Endothelial cell of umbilical vein (primary cell): ENCODE measurements at regions not wholly inside any gene's neighbourhood (a gene's known extent, or its start where the extent isn't known, plus 50 kb on each side); places are given as distances from the start of the nearest gene placed in this dataset.

ENCODE experiments used
- EZH2 ChIP-seq: IDR thresholded peaks from 2 replicates; pipeline ENCODE4 v1.6.1; 2012; ENCODE audit warnings: borderline replicate concordance, low read depth, mild to moderate bottlenecking, moderate library complexity, low read length, inconsistent platforms; ENCODE audit not compliant: severe bottlenecking
- TF ChIP-seq, protein P1 (sequence below), 2 donors: IDR thresholded peaks; 1 replicate in 1 of 2; 2 replicates in 1 of 2; pipeline ENCODE4 v1.5.1; 2011; ENCODE audit warnings: low read length in 2 of 2, mild to moderate bottlenecking in 2 of 2, moderate library complexity in 2 of 2, control low read depth in 1 of 2, inconsistent platforms in 1 of 2, low read depth in 1 of 2; ENCODE audit not compliant: insufficient read depth in 1 of 2; ENCODE audit errors: extremely low read depth in 1 of 2

- TF ChIP-seq, protein P1, sequence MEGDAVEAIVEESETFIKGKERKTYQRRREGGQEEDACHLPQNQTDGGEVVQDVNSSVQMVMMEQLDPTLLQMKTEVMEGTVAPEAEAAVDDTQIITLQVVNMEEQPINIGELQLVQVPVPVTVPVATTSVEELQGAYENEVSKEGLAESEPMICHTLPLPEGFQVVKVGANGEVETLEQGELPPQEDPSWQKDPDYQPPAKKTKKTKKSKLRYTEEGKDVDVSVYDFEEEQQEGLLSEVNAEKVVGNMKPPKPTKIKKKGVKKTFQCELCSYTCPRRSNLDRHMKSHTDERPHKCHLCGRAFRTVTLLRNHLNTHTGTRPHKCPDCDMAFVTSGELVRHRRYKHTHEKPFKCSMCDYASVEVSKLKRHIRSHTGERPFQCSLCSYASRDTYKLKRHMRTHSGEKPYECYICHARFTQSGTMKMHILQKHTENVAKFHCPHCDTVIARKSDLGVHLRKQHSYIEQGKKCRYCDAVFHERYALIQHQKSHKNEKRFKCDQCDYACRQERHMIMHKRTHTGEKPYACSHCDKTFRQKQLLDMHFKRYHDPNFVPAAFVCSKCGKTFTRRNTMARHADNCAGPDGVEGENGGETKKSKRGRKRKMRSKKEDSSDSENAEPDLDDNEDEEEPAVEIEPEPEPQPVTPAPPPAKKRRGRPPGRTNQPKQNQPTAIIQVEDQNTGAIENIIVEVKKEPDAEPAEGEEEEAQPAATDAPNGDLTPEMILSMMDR (IDR thresholded peaks at IDR 0.05; ENCODE audit: extremely low read depth in 1 of 2, insufficient read depth in 1 of 2, low read depth in 1 of 2, low read length in 2 of 2), result no peak
- no peak for TF ChIP-seq EZH2
These were observed 227.8 kb upstream of the MIR17HG start for GRCh38 chr13:91119643-91120042.
